ENCODE measurements at regions not wholly inside any gene's neighbourhood (a gene's known extent, or its start where the extent isn't known, plus 50 kb on each side); places are given as distances from the start of the nearest gene placed in this dataset.

GRCh38 chr1:106791041-106791440 is 265.4 kb upstream of the PRMT6 start:
- Mint-ChIP-seq H3K36me3 (ENCODE audit: insufficient read depth) (no peaks in the 10 kb centered on the region), H3K9me3 (peaks cover 6% of the 10 kb centered on the region), H3K27me3 (no peaks in the 10 kb centered on the region), H3K27ac (ENCODE audit: low read depth) (no peak overlapping the region), H3K4me1 (no peaks in the 10 kb centered on the region), H3K4me3 (no peak overlapping the region)
- no peak for DNase-seq (ENCODE audit: low spot score in 2 of 2)
- no peak for ATAC-seq (replicated peaks; ENCODE audit: extremely low read depth, poor library complexity, severe bottlenecking)

- H3K27me3 Mint-ChIP-seq: no peaks in the 10 kb centered on the region
- ATAC-seq (replicated peaks; ENCODE audit: extremely low read depth, poor library complexity, severe bottlenecking): no peak
- peaks cover 3% of the 10 kb centered on the region for H3K9me3 Mint-ChIP-seq
- H3K27ac Mint-ChIP-seq (ENCODE audit: low read depth): no peak overlapping the region
- DNase-seq (ENCODE audit: low spot score in 2 of 2): no peak
- no peaks in the 10 kb centered on the region for H3K4me1 Mint-ChIP-seq
- no peak overlapping the region for H3K4me3 Mint-ChIP-seq
- peaks cover 1% of the 10 kb centered on the region for H3K36me3 Mint-ChIP-seq (ENCODE audit: insufficient read depth)
Observed at GRCh38 chr1:106793651-106794050, 262.8 kb upstream of the PRMT6 start.

DNA sequence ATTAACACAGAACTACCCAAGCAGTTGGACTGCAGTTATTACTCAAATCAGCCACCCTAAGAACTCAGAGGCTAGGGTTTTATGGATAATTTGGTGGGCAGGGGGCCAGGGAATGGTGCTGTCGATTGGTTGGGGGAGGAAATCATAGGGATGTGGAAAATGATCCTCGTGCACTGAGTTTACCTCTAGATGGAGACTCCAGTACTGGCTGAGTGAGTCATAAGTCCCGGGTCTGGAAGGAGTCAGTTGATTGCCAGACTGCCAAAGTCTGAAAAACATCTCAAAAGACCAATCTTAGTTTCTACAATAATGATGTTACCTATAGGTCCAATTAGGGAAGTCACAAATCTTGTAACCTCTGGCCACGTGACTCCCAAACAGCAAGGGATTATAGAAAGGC is 257.5 kb upstream of the PRMT6 start:
- Mint-ChIP-seq H3K36me3 (ENCODE audit: insufficient read depth) (peaks cover 1% of the 10 kb centered on the region), H3K4me1 (no peaks in the 10 kb centered on the region), H3K9me3 (peaks cover 8% of the 10 kb centered on the region), H3K27ac (ENCODE audit: low read depth) (no peak overlapping the region), H3K27me3 (no peaks in the 10 kb centered on the region), H3K4me3 (no peak overlapping the region)
- DNase-seq (ENCODE audit: low spot score in 2 of 2) (no peak), ATAC-seq (replicated peaks; ENCODE audit: extremely low read depth, poor library complexity, severe bottlenecking) (no peak)

DNA sequence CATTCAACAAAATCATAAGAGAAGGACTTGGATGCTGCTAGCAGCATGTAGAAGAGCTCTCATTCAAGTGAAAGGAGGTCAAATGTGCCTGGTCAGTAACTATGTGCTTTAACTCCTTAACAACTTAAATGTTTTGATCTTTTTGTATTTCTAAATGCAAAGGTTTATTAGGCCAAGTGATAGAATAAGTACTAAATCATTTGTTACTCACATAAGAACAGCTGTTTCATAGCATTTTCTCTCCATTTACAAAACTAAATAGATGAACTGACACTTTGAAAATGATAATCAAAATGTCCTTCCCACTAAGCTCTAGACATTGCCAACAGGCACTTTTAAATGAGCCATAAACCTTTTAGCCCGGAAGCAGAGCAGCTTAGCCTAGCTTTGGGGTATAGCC is 254.3 kb upstream of the PRMT6 start:
- DNase-seq (ENCODE audit: low spot score in 2 of 2) (no peak), ATAC-seq (replicated peaks; ENCODE audit: extremely low read depth, poor library complexity, severe bottlenecking) (no peak)
- Mint-ChIP-seq H3K36me3 (ENCODE audit: insufficient read depth) (peaks cover 1% of the 10 kb centered on the region), H3K27ac (ENCODE audit: low read depth) (no peak overlapping the region), H3K4me3 (no peak overlapping the region), H3K9me3 (peaks cover 8% of the 10 kb centered on the region), H3K4me1 (no peaks in the 10 kb centered on the region), H3K27me3 (no peaks in the 10 kb centered on the region)

GRCh38 chr1:106814418-106814817 is 242.1 kb upstream of the PRMT6 start:
- Mint-ChIP-seq H3K4me1 (no peaks in the 10 kb centered on the region), H3K36me3 (ENCODE audit: insufficient read depth) (no peaks in the 10 kb centered on the region), H3K27me3 (no peaks in the 10 kb centered on the region), H3K27ac (ENCODE audit: low read depth) (no peak overlapping the region), H3K4me3 (no peak overlapping the region), H3K9me3 (peaks cover 19% of the 10 kb centered on the region)
- ATAC-seq (replicated peaks; ENCODE audit: extremely low read depth, poor library complexity, severe bottlenecking) (no peak), DNase-seq (ENCODE audit: low spot score in 2 of 2) (no peak)

DNA sequence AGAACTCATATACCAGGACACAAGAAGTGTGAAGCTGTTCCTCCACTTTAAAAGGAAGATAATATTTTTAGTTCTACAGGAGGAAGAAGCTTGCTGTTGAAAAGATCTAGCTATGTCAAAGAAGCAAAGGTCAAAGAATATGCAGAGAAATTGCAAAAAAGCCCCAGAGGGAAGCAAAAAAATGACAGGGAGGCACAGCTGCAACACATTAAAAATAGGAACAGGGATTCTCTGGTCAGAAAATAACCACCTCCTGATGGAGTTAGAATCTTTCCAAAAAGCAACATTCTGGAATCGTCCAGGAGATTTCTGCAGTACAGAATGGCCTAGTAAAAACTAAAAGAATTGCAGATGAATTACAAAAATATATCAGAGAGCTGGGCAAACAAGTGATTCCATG is 238.9 kb upstream of the PRMT6 start:
- no peak for ATAC-seq (replicated peaks; ENCODE audit: extremely low read depth, poor library complexity, severe bottlenecking)
- DNase-seq (ENCODE audit: low spot score in 2 of 2): no peak
- Mint-ChIP-seq H3K9me3 (peaks cover 20% of the 10 kb centered on the region), H3K36me3 (ENCODE audit: insufficient read depth) (no peaks in the 10 kb centered on the region), H3K27me3 (no peaks in the 10 kb centered on the region), H3K4me3 (no peak overlapping the region), H3K27ac (ENCODE audit: low read depth) (no peak overlapping the region), H3K4me1 (no peaks in the 10 kb centered on the region)

- ATAC-seq (replicated peaks; ENCODE audit: extremely low read depth, poor library complexity, severe bottlenecking) (no peak), DNase-seq (ENCODE audit: low spot score in 2 of 2) (no peak)
- H3K27ac Mint-ChIP-seq (ENCODE audit: low read depth): no peak overlapping the region
- no peaks in the 10 kb centered on the region for H3K36me3 Mint-ChIP-seq (ENCODE audit: insufficient read depth)
- H3K9me3 Mint-ChIP-seq: peaks cover 19% of the 10 kb centered on the region
- no peaks in the 10 kb centered on the region for H3K4me1 Mint-ChIP-seq
- no peaks in the 10 kb centered on the region for H3K27me3 Mint-ChIP-seq
- H3K4me3 Mint-ChIP-seq: no peak overlapping the region
Observed at GRCh38 chr1:106831511-106831910, 225.0 kb upstream of the PRMT6 start.

GRCh38 chr1:106836708-106837107 is 219.8 kb upstream of the PRMT6 start:
- ATAC-seq (replicated peaks; ENCODE audit: extremely low read depth, poor library complexity, severe bottlenecking): no peak
- H3K36me3 Mint-ChIP-seq (ENCODE audit: insufficient read depth): no peaks in the 10 kb centered on the region
- peaks cover 14% of the 10 kb centered on the region for H3K9me3 Mint-ChIP-seq

GRCh38 chr1:106843518-106843917 is 213.0 kb upstream of the PRMT6 start:
- DNase-seq (ENCODE audit: low spot score in 2 of 2): no peak
- Mint-ChIP-seq H3K27ac (ENCODE audit: low read depth) (no peak overlapping the region), H3K9me3 (peaks cover 8% of the 10 kb centered on the region), H3K36me3 (ENCODE audit: insufficient read depth) (no peaks in the 10 kb centered on the region), H3K4me1 (no peaks in the 10 kb centered on the region), H3K27me3 (no peaks in the 10 kb centered on the region), H3K4me3 (no peak overlapping the region)
- ATAC-seq (replicated peaks; ENCODE audit: extremely low read depth, poor library complexity, severe bottlenecking): no peak

More at GRCh38 chr1:106836708-106837107, 219.8 kb upstream of the PRMT6 start:
- no peaks in the 10 kb centered on the region for H3K27me3 Mint-ChIP-seq
- H3K27ac Mint-ChIP-seq (ENCODE audit: low read depth): no peak overlapping the region
- H3K4me3 Mint-ChIP-seq: no peak overlapping the region
- H3K4me1 Mint-ChIP-seq: no peaks in the 10 kb centered on the region
- no peak for DNase-seq (ENCODE audit: low spot score in 2 of 2)

DNA sequence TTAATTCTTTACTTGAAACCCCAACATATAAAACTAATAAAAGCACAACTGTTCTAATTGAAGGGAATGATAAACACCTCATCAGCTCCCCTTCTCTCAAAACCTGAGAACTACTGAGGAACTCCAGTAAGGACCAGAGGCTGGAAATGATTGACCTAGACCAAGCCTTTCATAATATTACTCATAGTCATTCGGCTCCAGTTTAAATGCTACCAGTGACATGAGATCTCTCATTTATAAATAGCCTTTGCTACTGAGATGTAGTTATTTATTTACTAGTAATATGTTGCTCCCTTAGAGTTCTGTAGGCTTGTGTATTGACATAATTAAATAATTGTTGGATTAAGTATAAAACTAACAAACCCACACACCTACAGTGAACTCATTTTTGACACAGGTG is 209.8 kb upstream of the PRMT6 start:
- Mint-ChIP-seq H3K36me3 (ENCODE audit: insufficient read depth) (no peaks in the 10 kb centered on the region), H3K9me3 (peaks cover 8% of the 10 kb centered on the region), H3K4me1 (no peaks in the 10 kb centered on the region), H3K4me3 (no peak overlapping the region), H3K27ac (ENCODE audit: low read depth) (no peak overlapping the region), H3K27me3 (no peaks in the 10 kb centered on the region)
- ATAC-seq (replicated peaks; ENCODE audit: extremely low read depth, poor library complexity, severe bottlenecking) (no peak), DNase-seq (ENCODE audit: low spot score in 2 of 2) (no peak)

GRCh38 chr1:106861110-106861509 is 195.4 kb upstream of the PRMT6 start:
- no peak for DNase-seq (ENCODE audit: low spot score in 2 of 2)
- Mint-ChIP-seq H3K36me3 (ENCODE audit: insufficient read depth) (no peaks in the 10 kb centered on the region), H3K27me3 (no peaks in the 10 kb centered on the region), H3K4me3 (no peak overlapping the region), H3K9me3 (peaks cover 15% of the 10 kb centered on the region), H3K27ac (ENCODE audit: low read depth) (no peak overlapping the region), H3K4me1 (no peaks in the 10 kb centered on the region)
- no peak for ATAC-seq (replicated peaks; ENCODE audit: extremely low read depth, poor library complexity, severe bottlenecking)

- Mint-ChIP-seq H3K36me3 (ENCODE audit: insufficient read depth) (no peaks in the 10 kb centered on the region), H3K4me1 (no peaks in the 10 kb centered on the region), H3K4me3 (no peak overlapping the region), H3K9me3 (peaks cover 13% of the 10 kb centered on the region), H3K27ac (ENCODE audit: low read depth) (no peak overlapping the region), H3K27me3 (no peaks in the 10 kb centered on the region)
- DNase-seq (ENCODE audit: low spot score in 2 of 2): no peak
- ATAC-seq (replicated peaks; ENCODE audit: extremely low read depth, poor library complexity, severe bottlenecking): no peak
Observed at GRCh38 chr1:106868828-106869227, 187.6 kb upstream of the PRMT6 start.

DNA sequence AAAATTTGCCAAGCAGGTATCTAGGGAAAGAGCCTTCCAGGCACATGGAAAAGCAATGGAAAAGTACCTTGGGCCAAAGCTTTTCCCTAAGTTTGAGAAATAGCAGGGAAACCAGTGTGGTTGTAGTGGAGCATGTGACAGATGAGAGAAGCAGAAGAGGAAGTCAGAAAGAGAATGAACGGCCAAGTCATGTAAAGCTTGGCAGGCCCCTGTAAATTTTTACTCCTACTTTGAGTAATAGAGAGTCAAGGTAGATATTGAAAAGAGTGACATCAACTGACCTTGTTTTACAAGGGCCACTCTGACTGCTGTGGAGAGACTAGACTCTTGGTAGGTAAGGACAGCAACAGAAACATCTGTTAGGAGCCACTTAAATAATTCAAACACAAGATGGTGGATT is 180.9 kb upstream of the PRMT6 start:
- no peak for ATAC-seq (replicated peaks; ENCODE audit: extremely low read depth, poor library complexity, severe bottlenecking)

DNA sequence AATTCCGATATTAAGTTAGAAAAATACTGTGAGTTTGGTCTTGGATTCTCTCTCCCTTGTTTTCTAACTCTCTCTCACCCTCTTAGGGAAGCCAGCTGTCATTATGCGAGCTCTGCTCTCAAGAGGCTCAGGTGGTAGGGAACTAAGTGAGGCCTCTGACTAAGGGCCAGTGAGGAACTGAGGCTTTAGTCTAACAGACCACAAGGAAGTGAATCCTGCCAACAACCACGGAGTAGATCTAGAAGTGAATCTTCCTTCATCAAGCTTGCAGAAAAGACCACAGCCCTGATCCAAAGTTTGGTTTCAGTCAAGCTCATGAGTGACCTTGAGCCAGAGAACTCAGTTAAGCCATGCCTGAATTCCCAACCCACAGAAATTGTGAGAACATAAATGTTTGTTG is 180.1 kb upstream of the PRMT6 start:
- Mint-ChIP-seq H3K27me3 (no peaks in the 10 kb centered on the region), H3K9me3 (peaks cover 19% of the 10 kb centered on the region), H3K4me3 (no peak overlapping the region), H3K27ac (ENCODE audit: low read depth) (no peak overlapping the region), H3K36me3 (ENCODE audit: insufficient read depth) (no peaks in the 10 kb centered on the region), H3K4me1 (no peaks in the 10 kb centered on the region)
- ATAC-seq (replicated peaks; ENCODE audit: extremely low read depth, poor library complexity, severe bottlenecking) (no peak), DNase-seq (ENCODE audit: low spot score in 2 of 2) (no peak)

More for the DNA sequence above, 180.9 kb upstream of the PRMT6 start:
- H3K36me3 Mint-ChIP-seq (ENCODE audit: insufficient read depth): no peaks in the 10 kb centered on the region
- H3K4me3 Mint-ChIP-seq: no peak overlapping the region
- no peaks in the 10 kb centered on the region for H3K27me3 Mint-ChIP-seq
- peaks cover 19% of the 10 kb centered on the region for H3K9me3 Mint-ChIP-seq
- DNase-seq (ENCODE audit: low spot score in 2 of 2): no peak
- H3K27ac Mint-ChIP-seq (ENCODE audit: low read depth): no peak overlapping the region
- no peaks in the 10 kb centered on the region for H3K4me1 Mint-ChIP-seq

All from central memory CD8-positive, alpha-beta T cell (primary cell).